Ureter (tissue), 1 donor: ENCODE measurements at regions not wholly inside any gene's neighbourhood (a gene's known extent, or its start where the extent isn't known, plus 50 kb on each side); places are given as distances from the start of the nearest gene placed in this dataset.
"Not testable (repeated sequence)": the region's sequence is repeated elsewhere in the genome, so short reads cannot be mapped to it uniquely, and the experiment has no call there.

ENCODE experiments used
- DNase-seq: peaks from one replicate; pipeline ENCODE4 v3.0.0-alpha.2; 2020; ENCODE audit warnings: low spot score
- donor health status: DM: yes; HTN: yes; CAD: no.

DNA sequence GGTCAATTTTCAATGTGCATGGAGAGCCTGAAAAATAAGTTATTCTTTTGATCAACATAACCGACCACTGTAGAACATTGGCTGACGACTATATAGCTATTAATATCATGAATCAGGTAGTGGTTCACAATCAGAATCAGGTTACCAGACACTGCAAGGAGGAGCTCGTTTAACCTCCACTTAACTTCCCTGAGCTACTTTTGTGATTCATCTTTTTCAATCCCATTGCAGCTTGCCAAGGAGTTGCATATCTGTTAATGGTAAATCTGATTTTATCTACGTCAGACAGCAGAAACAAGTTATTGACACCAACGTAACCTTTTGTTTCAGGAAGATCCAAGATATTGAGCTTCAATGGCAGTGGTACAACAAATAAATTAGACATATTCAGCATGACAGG is 2263.8 kb upstream of the ACO1 start:
- no peak for DNase-seq

- no peak for DNase-seq
Observed at GRCh38 chr9:30121611-30122010, 2262.8 kb upstream of the ACO1 start.

DNA sequence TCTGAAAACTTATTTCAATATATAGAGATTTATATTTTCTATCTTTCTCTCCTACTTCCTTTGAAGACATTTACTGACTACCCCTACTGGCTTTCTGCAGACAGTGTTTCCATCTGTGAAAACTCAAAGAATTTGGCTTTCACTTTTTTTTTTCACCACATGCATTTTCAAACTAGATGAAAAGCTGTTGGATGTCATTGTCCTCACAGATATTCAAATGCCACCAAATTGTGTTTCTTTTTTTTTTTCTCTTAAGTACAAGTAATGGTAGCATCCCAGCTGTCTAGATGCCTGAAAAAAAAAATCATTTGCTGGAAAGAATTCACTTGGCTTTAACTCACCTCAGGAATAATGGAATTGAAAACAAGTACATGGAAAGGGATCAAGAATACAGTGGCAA is 2258.6 kb upstream of the ACO1 start:
- no peak for DNase-seq

GRCh38 chr9:30127371-30127770 is 2257.1 kb upstream of the ACO1 start:
- no peak for DNase-seq

GRCh38 chr9:30140407-30140806 is 2244.0 kb upstream of the ACO1 start:
- DNase-seq = no peak

DNA sequence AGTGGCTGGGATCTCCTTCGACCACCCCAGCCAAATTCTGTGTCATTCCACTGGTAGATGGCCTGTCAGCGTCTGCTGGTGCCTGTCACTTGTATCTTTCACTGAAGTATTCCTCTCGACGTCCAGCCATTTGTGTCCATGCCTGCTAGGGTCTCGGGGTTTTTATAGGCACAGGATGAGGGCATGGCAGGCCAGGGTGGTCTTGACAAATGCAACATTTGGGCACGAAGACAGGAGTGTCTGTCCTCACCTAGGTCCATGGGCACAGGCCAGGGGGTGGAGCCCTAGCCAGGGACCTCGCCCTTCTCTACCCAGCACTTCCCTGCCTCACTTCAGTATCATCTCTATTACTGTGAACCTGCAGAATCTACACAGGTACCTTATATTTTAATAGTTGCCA is 2223.9 kb upstream of the ACO1 start:
- DNase-seq = no peak

DNA sequence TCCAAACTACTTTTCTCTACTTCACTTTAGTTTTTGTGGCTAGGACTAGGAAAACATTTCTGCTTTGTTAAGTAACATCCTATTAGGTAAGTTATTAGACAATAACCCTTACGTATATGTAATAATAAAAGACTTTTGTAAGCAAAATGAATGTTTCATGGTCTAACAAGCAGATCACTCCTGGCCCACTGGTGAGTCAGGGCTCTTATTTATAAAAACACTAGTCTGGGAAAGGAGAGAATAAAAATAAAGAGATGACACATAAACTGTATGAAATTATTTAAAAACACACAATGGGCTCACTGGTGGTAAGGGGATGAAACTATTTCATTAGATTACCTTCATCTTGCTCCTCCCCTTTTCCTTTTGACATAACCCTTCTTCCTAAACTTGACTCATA is 2212.2 kb upstream of the ACO1 start:
- no peak for DNase-seq

DNA sequence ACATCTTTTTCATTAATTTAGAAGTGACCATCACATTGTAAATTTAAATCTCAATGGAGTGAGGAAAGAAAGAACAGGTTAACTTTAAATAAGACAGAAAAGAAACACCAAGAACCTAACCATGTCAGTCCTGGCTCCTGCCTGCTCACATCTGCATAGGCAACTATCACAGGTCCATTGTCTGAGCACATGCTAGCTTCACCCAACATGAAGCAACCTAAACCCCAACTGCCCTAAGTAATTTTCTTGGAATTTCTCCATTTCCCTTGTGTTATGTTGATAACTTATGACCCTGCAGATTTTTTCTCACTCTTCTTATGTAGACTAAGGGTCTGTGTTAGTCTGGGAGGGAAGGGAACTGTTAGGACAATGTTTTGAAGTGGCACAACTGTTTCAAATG is 2205.8 kb upstream of the ACO1 start:
- DNase-seq = no peak

- no peak for DNase-seq
Observed at GRCh38 chr9:30193421-30193820, 2191.0 kb upstream of the ACO1 start.

GRCh38 chr9:30196941-30197340 is 2187.5 kb upstream of the ACO1 start:
- no peak for DNase-seq

- no peak for DNase-seq
Observed at GRCh38 chr9:30197453-30197852, 2187.0 kb upstream of the ACO1 start.

DNA sequence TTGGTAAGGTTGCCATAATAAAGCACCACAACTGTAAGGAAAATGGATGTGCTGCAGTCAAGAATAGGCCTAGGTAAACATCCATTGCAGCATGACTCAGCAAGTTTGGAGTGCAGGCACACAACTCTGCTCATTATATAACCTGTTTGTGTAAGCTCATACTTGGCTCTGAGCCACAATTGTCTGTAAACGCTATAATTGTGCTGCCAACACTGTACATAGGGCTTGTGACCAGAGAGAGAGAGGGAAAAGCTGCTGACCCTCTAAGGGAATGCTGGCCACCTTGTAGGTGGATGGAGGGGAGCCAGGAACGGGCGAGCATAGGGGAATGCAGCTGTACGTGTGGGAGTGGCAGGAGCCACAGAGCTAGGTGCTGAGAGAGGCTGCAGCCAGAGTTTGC is 2186.5 kb upstream of the ACO1 start:
- DNase-seq = no peak

DNA sequence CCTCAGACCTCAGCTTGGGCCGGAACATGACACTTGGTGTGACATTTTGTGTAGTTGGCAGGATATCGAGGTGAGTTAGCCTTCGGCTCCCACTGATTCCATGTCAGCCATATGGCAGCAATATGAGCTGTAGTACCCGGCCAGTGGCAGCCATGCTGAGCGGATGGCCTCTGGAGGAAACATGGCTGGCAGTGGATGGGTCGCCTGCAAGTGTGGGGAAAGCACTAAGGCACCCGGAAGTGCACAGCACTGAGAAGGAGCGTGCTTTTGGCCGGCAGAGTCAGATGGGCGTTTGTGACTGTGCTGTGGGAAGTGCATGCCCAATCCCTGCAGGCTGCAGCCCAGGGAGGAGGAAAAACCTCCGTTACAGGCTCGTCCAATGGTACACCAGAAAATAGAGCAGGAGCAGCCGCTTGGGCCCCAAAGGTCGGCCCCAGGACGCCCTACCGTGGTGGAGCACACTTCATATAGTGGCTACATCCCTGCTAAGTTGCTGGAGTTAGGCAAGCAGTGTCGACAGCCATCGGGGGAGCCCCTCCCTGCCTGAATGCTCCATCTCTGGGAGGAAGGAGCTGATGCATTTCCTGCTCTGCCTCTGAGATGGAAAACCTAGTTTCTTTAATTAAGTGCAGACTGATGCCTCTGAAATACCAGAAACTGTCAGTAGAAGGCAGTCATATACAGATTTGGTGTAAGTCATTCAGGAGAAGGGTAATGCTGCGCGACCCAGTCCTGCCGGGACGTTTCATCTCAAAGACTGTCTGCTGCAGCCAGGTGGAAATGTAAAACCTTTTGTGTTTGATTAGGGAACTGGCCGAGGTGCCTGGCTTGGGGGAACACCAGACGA is 2185.8 kb upstream of the ACO1 start:
- DNase-seq = no peak

DNA sequence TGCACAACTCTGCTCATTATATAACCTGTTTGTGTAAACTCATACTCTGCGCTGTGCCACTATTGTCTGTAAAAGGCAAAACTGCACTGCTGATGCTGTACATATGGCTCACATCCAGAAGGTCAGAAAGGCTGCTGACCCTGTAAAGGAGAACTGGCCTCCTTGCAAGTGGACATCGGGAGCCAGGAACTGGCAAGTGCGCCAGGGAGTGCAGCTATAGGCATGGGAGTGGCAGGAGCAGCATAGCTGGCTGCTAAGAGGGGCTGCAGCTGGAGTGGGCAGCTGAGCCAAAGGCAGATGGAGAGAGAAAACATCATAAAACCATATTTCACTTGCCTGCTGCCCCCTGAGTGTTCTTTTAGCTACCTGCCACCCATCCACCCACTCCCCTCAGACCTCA is 2183.4 kb upstream of the ACO1 start:
- no peak for DNase-seq

GRCh38 chr9:30235068-30235467 is 2149.4 kb upstream of the ACO1 start:
- no peak for DNase-seq

DNA sequence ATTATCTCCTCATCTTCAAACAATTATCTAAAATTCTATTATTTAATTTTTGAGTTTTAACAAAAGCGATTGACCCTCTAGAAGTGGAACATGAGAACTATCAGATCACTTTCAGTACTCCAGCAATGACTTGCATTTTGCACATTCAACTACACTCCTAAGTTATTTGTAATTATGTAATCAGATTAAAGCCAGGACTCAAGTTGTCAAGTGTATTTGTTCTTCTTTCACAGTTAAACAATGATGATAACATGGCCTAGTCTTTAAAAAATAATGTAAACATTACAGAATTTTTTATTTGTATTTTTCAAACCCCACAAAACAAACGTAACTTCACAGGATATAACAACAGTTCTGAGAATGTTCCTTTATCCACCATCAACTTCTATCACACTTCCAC is 2148.9 kb upstream of the ACO1 start:
- DNase-seq = no peak

- no peak for DNase-seq
Observed at GRCh38 chr9:30239878-30240277, 2144.6 kb upstream of the ACO1 start.

DNA sequence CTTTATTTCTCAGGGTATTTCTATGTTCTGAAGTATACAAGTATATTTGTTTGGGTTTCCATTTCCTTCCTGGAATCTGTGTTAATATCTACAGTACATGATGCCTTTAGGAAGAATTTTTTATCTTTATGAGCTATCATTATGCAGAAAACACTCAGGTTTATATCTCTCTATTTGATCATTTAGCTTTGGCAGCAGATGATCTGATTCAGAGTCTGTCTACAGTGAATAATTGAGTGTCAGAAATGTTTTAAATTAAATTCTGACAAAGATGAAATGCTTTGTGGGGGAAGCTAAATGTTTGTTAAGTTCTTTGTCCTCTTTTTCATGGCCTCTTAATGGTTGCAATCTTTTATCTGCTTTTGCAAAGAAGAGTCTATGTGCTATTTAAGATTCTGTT is 2141.0 kb upstream of the ACO1 start:
- DNase-seq = no peak

- DNase-seq = no peak
Observed at GRCh38 chr9:30244877-30245276, 2139.6 kb upstream of the ACO1 start.

DNA sequence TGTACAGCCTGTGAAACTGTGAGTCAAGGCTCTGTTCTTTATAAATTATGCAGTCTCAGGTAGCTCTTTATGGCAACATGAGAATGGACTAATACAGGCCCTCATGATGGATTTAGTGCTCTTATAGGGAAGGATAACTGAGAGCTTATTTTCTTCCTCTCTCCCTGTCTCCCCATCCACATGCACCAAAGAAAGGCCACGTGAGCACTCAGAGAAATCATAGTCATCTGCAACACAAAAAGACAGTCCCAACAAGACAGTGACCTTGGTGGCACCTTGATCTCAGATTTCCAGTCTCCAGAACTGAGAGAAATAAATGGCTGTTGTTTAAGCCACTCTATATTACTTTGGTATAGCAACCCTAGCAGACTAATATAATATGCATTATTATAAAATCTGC is 2133.6 kb upstream of the ACO1 start:
- DNase-seq = no peak

- no peak for DNase-seq
Observed at GRCh38 chr9:30258094-30258493, 2126.3 kb upstream of the ACO1 start.

- DNase-seq = no peak
Observed at GRCh38 chr9:30280229-30280900, 2104.1 kb upstream of the ACO1 start.

- no peak for DNase-seq
Observed at GRCh38 chr9:30289435-30289834, 2095.0 kb upstream of the ACO1 start.

DNA sequence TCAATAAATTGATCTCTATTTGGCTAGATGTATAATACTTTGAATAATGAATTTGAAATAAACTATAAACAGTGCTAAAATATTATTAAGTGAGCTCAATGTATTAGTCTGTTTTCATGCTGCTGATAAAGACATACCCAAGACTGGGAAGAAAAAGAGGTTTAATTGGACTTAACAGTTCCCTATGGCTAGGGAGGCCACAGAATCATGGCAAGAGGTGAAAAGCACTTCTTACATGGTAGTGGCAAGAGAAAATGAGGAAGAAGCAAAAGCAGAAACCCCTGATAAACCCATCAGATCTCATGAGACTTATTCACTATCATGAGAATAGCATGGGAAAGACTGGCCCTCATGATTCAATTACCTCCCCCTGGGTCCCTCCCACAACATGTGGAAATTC is 2092.4 kb upstream of the ACO1 start:
- not testable (repeated sequence) for DNase-seq
